ENCODE measurements at regions not wholly inside any gene's neighbourhood (a gene's known extent, or its start where the extent isn't known, plus 50 kb on each side); places are given as distances from the start of the nearest gene placed in this dataset.
"Not testable (repeated sequence)": the region's sequence is repeated elsewhere in the genome, so short reads cannot be mapped to it uniquely, and the experiment has no call there.

GRCh38 chr17:27087935-27088766, 205.8 kb upstream of the WSB1 start:
- H3K4me3 ChIP-seq (ENCODE audit: low read depth, low read length): no peak overlapping the region
- no peak for DNase-seq (ENCODE audit: low read depth)
- TF ChIP-seq CTCF (IDR thresholded peaks at IDR 0.05; ENCODE audit: insufficient read depth, low read depth, low read length): no peak

GRCh38 chr17:27088767-27089078, 205.2 kb upstream of the WSB1 start:
- TF ChIP-seq CTCF (IDR thresholded peaks at IDR 0.05; ENCODE audit: insufficient read depth, low read depth, low read length): no peak
- no peak for DNase-seq (ENCODE audit: low read depth)
- no peak overlapping the region for H3K4me3 ChIP-seq (ENCODE audit: low read depth, low read length)

GRCh38 chr17:27089079-27089928, 204.6 kb upstream of the WSB1 start:
- H3K4me3 ChIP-seq (ENCODE audit: low read depth, low read length); DNase-seq (ENCODE audit: low read depth): not testable (repeated sequence)

- no peak for TF ChIP-seq CTCF (IDR thresholded peaks at IDR 0.05; ENCODE audit: insufficient read depth, low read depth, low read length)
- no peak overlapping the region for H3K4me3 ChIP-seq (ENCODE audit: low read depth, low read length)
- no peak for DNase-seq (ENCODE audit: low read depth)
These were observed 204.0 kb upstream of the WSB1 start for GRCh38 chr17:27089929-27090247.

GRCh38 chr17:27090450-27091042, 203.4 kb upstream of the WSB1 start:
- not testable (repeated sequence) for DNase-seq (ENCODE audit: low read depth); H3K4me3 ChIP-seq (ENCODE audit: low read depth, low read length)

- H3K4me3 ChIP-seq (ENCODE audit: low read depth, low read length): no peak overlapping the region
- TF ChIP-seq CTCF (IDR thresholded peaks at IDR 0.05; ENCODE audit: insufficient read depth, low read depth, low read length): no peak
- DNase-seq (ENCODE audit: low read depth): no peak
These were observed 202.8 kb upstream of the WSB1 start for GRCh38 chr17:27091043-27091497.

GRCh38 chr17:27094179-27094578, 199.7 kb upstream of the WSB1 start:
- H3K4me3 ChIP-seq (ENCODE audit: low read depth, low read length); DNase-seq (ENCODE audit: low read depth): not testable (repeated sequence)

- H3K4me3 ChIP-seq (ENCODE audit: low read depth, low read length); DNase-seq (ENCODE audit: low read depth): not testable (repeated sequence)
These were observed 198.1 kb upstream of the WSB1 start for GRCh38 chr17:27095821-27096220.

- not testable (repeated sequence) for DNase-seq (ENCODE audit: low read depth)
These were observed 194.6 kb upstream of the WSB1 start for GRCh38 chr17:27099266-27099665.

GRCh38 chr17:27104605-27105221, 189.2 kb upstream of the WSB1 start:
- not testable (repeated sequence) for H3K4me3 ChIP-seq (ENCODE audit: low read depth, low read length); DNase-seq (ENCODE audit: low read depth)

More at GRCh38 chr17:27099266-27099665, 194.6 kb upstream of the WSB1 start:
- H3K4me3 ChIP-seq (ENCODE audit: low read depth, low read length): not testable (repeated sequence)

All from fibroblast of villous mesenchyme (primary cell).